Mucosa of stomach (tissue), 1 donor: ENCODE measurements at regions not wholly inside any gene's neighbourhood (a gene's known extent, or its start where the extent isn't known, plus 50 kb on each side); places are given as distances from the start of the nearest gene placed in this dataset.

Source experiments
- H3K27me3 ChIP-seq: one replicate; pipeline ENCODE4 v1.7.0; 2013; ENCODE audit warnings: mild to moderate bottlenecking, low read length; ENCODE audit not compliant: control insufficient read depth, insufficient read depth
- H3K36me3 ChIP-seq: one replicate; pipeline ENCODE4 v1.7.0; 2013; ENCODE audit warnings: low read length; ENCODE audit not compliant: control insufficient read depth, insufficient read depth
- H3K4me1 ChIP-seq: one replicate; pipeline ENCODE4 v1.7.0; 2013; ENCODE audit warnings: mild to moderate bottlenecking, low read length; ENCODE audit not compliant: control insufficient read depth, insufficient read depth
- H3K4me3 ChIP-seq: one replicate; pipeline ENCODE4 v1.7.0; 2013; ENCODE audit warnings: low read length
- H3K9ac ChIP-seq: one replicate; pipeline ENCODE4 v1.7.0; 2013; ENCODE audit warnings: mild to moderate bottlenecking, low read length, moderate library complexity
- H3K9me3 ChIP-seq: one replicate; pipeline ENCODE4 v1.7.0; 2013; ENCODE audit warnings: mild to moderate bottlenecking, low read length, moderate library complexity; ENCODE audit not compliant: control insufficient read depth
- donor health status: Pancreatic carcinoma.

DNA sequence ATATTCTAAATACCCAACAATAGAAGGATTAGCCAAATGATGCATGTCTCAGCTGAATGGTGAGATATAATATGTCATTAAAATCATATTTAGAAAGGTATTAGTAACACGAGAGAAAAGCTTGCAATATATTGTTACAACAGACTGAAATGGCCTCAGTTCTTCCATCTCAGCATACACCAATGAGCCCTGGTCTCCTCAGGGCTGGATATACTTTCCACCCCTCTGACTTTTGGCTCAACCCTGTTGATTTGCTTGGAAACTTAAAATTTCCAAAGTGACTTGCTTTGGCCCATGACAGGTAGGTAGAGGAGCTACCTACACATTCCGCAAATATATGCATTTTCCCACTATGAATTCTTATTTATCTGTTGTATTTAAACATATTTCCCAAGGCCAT is 908.1 kb upstream of the TMEM132C start:
- Histone ChIP-seq H3K4me3 (no peak overlapping the region), H3K36me3 (no peaks in the 10 kb centered on the region), H3K4me1 (no peaks in the 10 kb centered on the region), H3K9me3 (no peaks in the 10 kb centered on the region), H3K9ac (no peak overlapping the region), H3K27me3 (no peaks in the 10 kb centered on the region)

DNA sequence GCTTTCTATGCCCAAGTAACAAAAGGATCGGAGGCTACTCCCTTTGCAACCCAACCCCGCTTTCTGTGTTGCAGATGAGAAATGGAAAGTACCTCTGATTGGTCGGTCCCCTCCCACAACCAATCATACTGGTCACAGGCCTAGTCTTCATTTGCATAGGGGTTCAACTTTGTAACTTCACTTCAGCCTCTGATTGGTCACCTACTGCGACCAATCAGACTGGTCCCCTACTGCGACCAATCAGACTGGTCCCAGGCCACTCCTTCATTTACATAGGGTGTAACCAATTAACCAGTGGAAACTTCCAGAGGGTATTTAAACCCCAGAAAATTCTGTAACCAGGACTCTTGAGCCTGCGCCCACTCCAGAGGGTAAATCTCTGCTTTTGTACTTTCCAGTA is 906.4 kb upstream of the TMEM132C start:
- Histone ChIP-seq H3K9ac (no peak overlapping the region), H3K9me3 (no peaks in the 10 kb centered on the region), H3K36me3 (no peaks in the 10 kb centered on the region), H3K4me3 (no peak overlapping the region), H3K27me3 (no peaks in the 10 kb centered on the region), H3K4me1 (no peaks in the 10 kb centered on the region)

DNA sequence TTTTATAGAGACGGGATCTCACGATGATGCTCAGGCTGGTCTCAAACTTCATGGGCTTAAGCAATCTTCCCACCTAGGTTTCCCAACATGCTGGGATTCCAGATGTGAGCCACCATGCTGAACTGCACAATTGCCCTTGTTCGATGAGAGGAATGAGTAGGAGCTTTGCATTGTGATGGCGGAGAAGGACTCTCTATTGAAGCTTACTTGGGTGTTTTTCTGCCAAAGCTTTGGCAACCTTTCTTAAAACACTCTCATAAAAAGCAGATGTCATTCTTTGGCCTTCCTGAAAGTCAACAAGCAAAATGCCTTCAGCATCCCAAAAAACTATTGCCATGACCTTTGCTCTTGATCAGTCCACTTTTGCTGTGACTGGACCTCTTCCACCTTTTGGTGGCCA is 904.8 kb upstream of the TMEM132C start:
- Histone ChIP-seq H3K9me3 (no peaks in the 10 kb centered on the region), H3K4me1 (no peaks in the 10 kb centered on the region), H3K27me3 (no peaks in the 10 kb centered on the region), H3K9ac (no peak overlapping the region), H3K4me3 (no peak overlapping the region), H3K36me3 (no peaks in the 10 kb centered on the region)

DNA sequence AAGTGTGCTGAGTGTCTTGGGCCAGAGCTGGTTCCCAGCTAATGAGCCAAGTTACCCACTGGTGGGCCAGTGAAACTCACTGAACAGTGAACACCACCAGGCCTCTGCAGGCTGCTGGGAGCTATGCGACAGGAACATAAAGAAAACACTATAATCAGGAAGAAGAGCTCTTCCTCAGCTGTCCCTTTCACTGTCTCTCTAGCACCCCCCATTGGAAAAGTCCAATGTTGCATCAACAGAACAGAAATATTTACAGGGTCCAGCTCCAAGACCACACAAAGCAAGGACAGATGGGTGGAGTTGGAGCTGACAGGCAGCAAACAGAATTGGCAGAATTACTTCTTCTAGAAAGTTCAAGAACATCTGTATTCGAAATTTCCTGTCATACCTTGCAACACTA is 903.6 kb upstream of the TMEM132C start:
- no peak overlapping the region for H3K4me3 ChIP-seq
- no peaks in the 10 kb centered on the region for H3K27me3 ChIP-seq
- no peaks in the 10 kb centered on the region for H3K36me3 ChIP-seq
- H3K4me1 ChIP-seq = no peaks in the 10 kb centered on the region
- no peaks in the 10 kb centered on the region for H3K9me3 ChIP-seq
- no peak overlapping the region for H3K9ac ChIP-seq

DNA sequence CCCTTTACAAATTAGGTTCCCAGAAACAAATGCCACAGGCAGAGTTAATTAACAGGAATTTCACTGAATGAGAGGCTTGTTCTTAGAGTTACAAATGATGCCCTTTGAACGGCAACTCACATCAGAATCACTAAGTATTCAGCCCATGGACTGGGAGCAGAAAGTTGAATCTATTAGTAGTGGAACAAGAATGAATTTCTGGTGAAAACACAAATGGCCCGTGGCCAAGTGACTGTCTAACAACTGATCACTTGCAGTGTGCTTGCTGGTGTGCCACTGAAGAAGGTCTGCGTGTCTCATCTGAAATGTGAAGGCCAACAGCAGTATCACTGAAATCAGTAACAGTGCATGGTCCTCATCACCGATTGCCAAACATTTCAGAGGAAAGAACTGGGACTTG is 893.4 kb upstream of the TMEM132C start:
- Histone ChIP-seq H3K4me3 (no peak overlapping the region), H3K36me3 (no peaks in the 10 kb centered on the region), H3K27me3 (no peaks in the 10 kb centered on the region), H3K4me1 (no peaks in the 10 kb centered on the region), H3K9ac (no peak overlapping the region), H3K9me3 (no peaks in the 10 kb centered on the region)

DNA sequence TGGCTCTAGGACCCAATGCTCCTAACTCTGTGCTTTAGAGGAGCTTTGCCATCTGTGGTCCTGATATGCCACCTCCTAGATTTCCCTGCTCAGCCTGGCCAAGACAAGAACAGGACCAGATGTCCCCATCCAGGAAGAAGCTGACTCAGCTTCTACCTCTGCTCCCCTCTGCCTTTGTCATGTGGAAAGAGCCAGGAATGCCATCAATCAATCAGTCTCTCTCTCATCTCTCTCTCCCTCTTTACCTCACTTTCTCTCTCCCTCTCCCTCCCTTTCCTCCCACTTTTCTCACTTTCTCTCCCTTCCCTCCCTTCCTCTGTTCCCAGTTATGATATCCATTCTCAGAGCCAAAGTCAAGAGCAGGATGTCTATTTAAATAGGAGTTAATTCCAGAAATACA is 892.5 kb upstream of the TMEM132C start:
- Histone ChIP-seq H3K9ac (no peak overlapping the region), H3K36me3 (no peaks in the 10 kb centered on the region), H3K27me3 (no peaks in the 10 kb centered on the region), H3K4me3 (no peak overlapping the region), H3K4me1 (no peaks in the 10 kb centered on the region), H3K9me3 (no peaks in the 10 kb centered on the region)

DNA sequence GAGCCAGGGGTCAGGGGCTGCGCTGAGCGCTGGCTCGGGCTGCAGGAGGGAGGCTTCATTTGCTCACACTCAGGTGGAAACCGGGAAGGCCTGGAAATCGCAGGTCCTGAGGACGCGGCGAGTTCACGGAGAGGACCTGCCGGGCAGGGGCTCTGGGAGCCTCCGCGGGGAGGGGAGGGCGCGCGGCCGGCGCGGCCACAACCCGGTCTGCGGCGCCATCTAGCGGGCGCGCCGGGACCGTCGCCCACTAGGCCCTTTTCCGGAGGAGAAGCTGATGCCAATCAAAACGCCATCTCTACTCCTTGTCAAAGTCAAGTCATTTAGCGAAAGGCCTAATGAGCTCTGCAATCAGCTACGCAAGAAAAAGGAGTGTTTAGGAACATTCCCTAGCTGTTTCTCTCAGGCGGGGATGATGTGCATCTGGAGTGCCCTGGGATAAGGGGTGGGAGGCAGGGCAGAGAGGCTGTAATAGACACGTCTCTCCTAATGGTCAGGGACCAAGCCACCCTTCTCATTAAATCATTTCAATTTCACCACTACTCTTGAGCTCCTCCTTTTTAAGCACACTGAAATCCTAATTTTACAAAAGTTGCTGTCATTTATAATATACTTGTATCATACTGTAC is 885.8 kb upstream of the TMEM132C start:
- Histone ChIP-seq H3K9me3 (no peaks in the 10 kb centered on the region), H3K9ac (no peak overlapping the region), H3K4me1 (no peaks in the 10 kb centered on the region), H3K36me3 (no peaks in the 10 kb centered on the region), H3K4me3 (no peak overlapping the region), H3K27me3 (no peaks in the 10 kb centered on the region)

DNA sequence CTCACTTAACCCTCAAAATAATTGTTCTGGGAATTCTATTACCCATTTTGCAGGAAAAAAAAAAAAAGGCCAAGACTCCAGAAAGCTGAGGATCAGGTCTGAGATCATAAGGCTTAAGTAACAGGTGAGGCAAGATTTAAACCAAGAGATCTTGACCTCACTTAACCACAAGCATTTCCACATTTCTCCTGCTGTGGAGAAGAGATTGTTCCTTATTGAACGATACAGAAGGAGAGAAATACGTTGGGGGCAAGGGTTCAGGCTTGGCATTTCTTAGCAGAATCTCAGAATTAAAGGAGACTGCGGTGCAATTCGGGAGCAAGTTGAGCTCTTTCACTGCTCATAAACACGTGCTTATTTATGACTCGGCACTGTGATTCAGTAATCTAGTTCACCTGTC is 885.3 kb upstream of the TMEM132C start:
- H3K36me3 ChIP-seq = no peaks in the 10 kb centered on the region
- H3K27me3 ChIP-seq = no peaks in the 10 kb centered on the region
- no peaks in the 10 kb centered on the region for H3K9me3 ChIP-seq
- H3K4me1 ChIP-seq = no peaks in the 10 kb centered on the region
- H3K9ac ChIP-seq = no peak overlapping the region
- H3K4me3 ChIP-seq = no peak overlapping the region

DNA sequence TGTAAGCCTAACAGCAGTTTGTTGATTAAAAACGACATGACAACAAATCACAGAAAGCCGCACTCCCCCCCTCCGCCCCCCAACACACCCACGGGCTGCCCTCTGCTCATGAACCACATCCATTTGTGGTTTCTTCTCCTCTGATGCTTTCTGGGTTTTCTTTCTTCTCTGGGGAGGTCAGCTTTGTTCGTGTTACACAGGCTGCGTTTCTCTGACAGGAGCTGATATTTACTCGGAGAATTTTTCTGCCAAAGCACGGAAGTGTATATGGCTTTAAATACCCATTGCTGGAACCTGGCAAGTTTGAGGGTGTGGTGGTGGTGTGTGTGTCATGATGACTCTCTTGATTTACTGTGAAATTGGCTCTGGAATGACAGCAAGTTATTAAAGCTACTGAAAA is 883.7 kb upstream of the TMEM132C start:
- Histone ChIP-seq H3K36me3 (no peaks in the 10 kb centered on the region), H3K27me3 (no peaks in the 10 kb centered on the region), H3K4me3 (no peak overlapping the region)

DNA sequence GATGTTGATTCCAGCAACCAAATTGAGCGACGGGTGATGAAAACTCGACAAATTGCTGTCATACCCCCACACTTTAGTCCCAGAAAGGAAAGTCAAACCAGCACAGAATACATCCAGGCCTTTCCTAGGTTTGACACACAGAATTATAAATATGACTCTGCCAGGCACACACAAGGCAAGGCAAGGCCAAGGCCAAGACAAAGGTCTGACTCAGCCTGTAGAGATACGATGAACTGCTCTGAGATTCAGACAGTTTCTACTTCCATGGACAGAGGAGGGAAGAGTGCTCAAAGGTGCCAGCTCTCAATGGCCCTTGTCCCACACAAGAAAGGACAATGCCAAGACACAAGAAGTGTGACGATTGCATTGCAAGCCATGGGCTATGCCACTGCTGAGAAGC is 880.2 kb upstream of the TMEM132C start:
- no peaks in the 10 kb centered on the region for H3K9me3 ChIP-seq
- no peaks in the 10 kb centered on the region for H3K4me1 ChIP-seq
- H3K4me3 ChIP-seq = no peak overlapping the region

More for the DNA sequence above, 883.7 kb upstream of the TMEM132C start:
- H3K4me1 ChIP-seq = no peaks in the 10 kb centered on the region
- no peaks in the 10 kb centered on the region for H3K9me3 ChIP-seq
- no peak overlapping the region for H3K9ac ChIP-seq

DNA sequence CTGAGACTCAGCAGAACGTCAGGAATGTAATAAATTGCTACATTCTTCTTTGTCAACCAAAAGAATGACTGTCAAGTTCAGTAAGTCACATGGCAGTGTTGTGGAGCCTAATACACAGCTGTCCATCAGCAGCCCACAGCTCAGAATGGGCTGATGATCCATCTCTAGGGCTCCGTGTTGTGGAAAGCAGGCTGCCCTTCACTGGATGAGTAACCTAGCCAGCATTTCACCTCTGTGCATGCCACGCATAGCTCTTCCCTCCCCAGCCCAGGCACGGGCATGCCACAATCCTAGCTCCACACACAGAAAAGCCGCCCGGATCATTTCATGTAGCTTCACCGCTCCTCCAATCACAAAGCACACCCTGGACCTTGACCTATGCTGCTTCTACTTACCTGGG is 878.0 kb upstream of the TMEM132C start:
- no peak overlapping the region for H3K4me3 ChIP-seq
- H3K9ac ChIP-seq = no peak overlapping the region
- H3K27me3 ChIP-seq = no peaks in the 10 kb centered on the region
- H3K9me3 ChIP-seq = no peaks in the 10 kb centered on the region
- no peaks in the 10 kb centered on the region for H3K4me1 ChIP-seq
- H3K36me3 ChIP-seq = no peaks in the 10 kb centered on the region

More for the DNA sequence above, 880.2 kb upstream of the TMEM132C start:
- no peaks in the 10 kb centered on the region for H3K27me3 ChIP-seq
- H3K36me3 ChIP-seq = no peaks in the 10 kb centered on the region
- no peak overlapping the region for H3K9ac ChIP-seq

DNA sequence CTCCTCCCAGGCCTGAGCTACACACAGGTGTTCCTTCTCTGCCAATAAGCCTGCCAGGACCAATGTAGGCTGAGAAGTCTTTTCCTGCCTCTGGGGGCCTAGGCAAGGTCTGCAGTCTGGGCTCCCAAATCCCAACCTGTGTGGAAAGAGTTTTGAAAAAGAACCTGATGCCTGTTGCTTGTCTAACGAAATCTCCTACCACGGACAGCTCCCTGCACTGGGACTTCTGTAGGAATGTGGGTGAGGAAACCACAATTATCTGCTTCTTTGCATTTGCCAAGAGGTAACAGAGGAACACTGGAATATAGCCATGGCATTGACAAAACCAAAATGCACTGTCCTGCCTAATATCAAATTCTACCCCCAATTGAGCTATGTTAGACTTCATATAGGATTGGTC is 877.0 kb upstream of the TMEM132C start:
- H3K4me1 ChIP-seq = no peaks in the 10 kb centered on the region
- no peak overlapping the region for H3K4me3 ChIP-seq
- H3K27me3 ChIP-seq = no peaks in the 10 kb centered on the region
- H3K36me3 ChIP-seq = no peaks in the 10 kb centered on the region
- H3K9me3 ChIP-seq = no peaks in the 10 kb centered on the region
- no peak overlapping the region for H3K9ac ChIP-seq

DNA sequence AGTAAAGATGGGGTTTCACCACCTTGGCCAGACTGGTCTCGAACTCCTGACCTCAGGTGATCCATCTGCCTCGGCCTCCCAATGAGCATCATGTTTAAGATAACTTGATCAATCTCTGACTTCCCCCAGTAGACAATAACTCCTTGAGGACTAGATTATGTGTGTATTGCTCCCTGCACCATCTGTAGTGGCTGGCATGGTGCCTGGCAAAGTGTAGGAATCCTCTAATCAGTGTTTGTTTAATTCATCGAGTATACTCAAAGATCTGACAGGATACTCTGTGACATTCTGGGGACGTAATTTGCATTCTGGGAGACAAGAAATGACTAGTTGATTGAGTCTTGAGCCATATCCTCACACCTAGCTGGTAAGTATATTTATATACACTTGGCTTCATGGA is 873.5 kb upstream of the TMEM132C start:
- Histone ChIP-seq H3K9me3 (no peaks in the 10 kb centered on the region), H3K36me3 (no peaks in the 10 kb centered on the region), H3K9ac (no peak overlapping the region), H3K4me1 (no peaks in the 10 kb centered on the region), H3K4me3 (no peak overlapping the region), H3K27me3 (no peaks in the 10 kb centered on the region)
